HG03342 (cell line): ENCODE measurements at regions not wholly inside any gene's neighbourhood (a gene's known extent, or its start where the extent isn't known, plus 50 kb on each side); places are given as distances from the start of the nearest gene placed in this dataset.
"Not testable (repeated sequence)": the region's sequence is repeated elsewhere in the genome, so short reads cannot be mapped to it uniquely, and the experiment has no call there.

Source experiments
- ATAC-seq: cut with Tn5 transposase; IDR thresholded peaks from one replicate; pipeline ENCODE4 v1.9.1; 2021; ENCODE audit warnings: mild to moderate bottlenecking, moderate library complexity; ENCODE audit not compliant: unreplicated experiment

GRCh38 chr1:184889166-184889565 lies 85.1 kb downstream of the NIBAN1 start:
- ATAC-seq, result no peak

GRCh38 chr1:184888505-184888904 lies 85.8 kb downstream of the NIBAN1 start:
- no peak for ATAC-seq

GRCh38 chr1:184882957-184883815 lies 91.1 kb downstream of the NIBAN1 start:
- ATAC-seq, result no peak

GRCh38 chr1:184881941-184882913 lies 92.1 kb downstream of the NIBAN1 start:
- peak; percentile 41 for ATAC-seq

- no peak for ATAC-seq
Measured at GRCh38 chr1:184879876-184880557, 94.3 kb downstream of the NIBAN1 start.

GRCh38 chr1:184878602-184879001 lies 95.7 kb downstream of the NIBAN1 start:
- ATAC-seq, result no peak

- ATAC-seq, result no peak
Measured at GRCh38 chr1:184878002-184878401, 96.3 kb downstream of the NIBAN1 start.

GRCh38 chr1:184876015-184876414 lies 98.3 kb downstream of the NIBAN1 start:
- ATAC-seq, result not testable (repeated sequence)

- no peak for ATAC-seq
Measured at GRCh38 chr1:184875218-184875617, 99.1 kb downstream of the NIBAN1 start.

GRCh38 chr1:184870319-184870718 lies 104.0 kb downstream of the NIBAN1 start:
- ATAC-seq, result no peak

GRCh38 chr1:184867866-184868689 lies 106.2 kb downstream of the NIBAN1 start:
- ATAC-seq, result no peak

GRCh38 chr1:184866991-184867788 lies 107.1 kb downstream of the NIBAN1 start:
- ATAC-seq, result peak; percentile 95

GRCh38 chr1:184866586-184866985 lies 107.7 kb downstream of the NIBAN1 start:
- no peak for ATAC-seq

GRCh38 chr1:184865831-184866230 lies 108.5 kb downstream of the NIBAN1 start:
- no peak for ATAC-seq

GRCh38 chr1:184861755-184862336 lies 107.2 kb upstream of the EDEM3 start:
- no peak for ATAC-seq

GRCh38 chr1:184860985-184861754 lies 106.5 kb upstream of the EDEM3 start:
- ATAC-seq, result peak; percentile 59

GRCh38 chr1:184860535-184860934 lies 105.9 kb upstream of the EDEM3 start:
- ATAC-seq, result no peak
